ENCODE measurements at regions not wholly inside any gene's neighbourhood (a gene's known extent, or its start where the extent isn't known, plus 50 kb on each side); places are given as distances from the start of the nearest gene placed in this dataset.
"Not testable (repeated sequence)": the region's sequence is repeated elsewhere in the genome, so short reads cannot be mapped to it uniquely, and the experiment has no call there.

- Histone ChIP-seq H3K9me3 (ENCODE audit: insufficient read depth, low read depth, low read length) (no peaks in the 10 kb centered on the region), H3K27ac (ENCODE audit: low read length) (no peak overlapping the region), H3K4me1 (ENCODE audit: insufficient read depth, low read length) (no peaks in the 10 kb centered on the region), H3K4me3 (ENCODE audit: low read length) (no peak overlapping the region), H3K27me3 (ENCODE audit: insufficient read depth, low read length) (no peaks in the 10 kb centered on the region), H3K9ac (ENCODE audit: low read depth, low read length) (no peak overlapping the region), H3K36me3 (ENCODE audit: insufficient read depth, low read depth, low read length) (no peaks in the 10 kb centered on the region)
Observed at GRCh38 chr1:185439727-185440415, 122.8 kb upstream of the IVNS1ABP start.

GRCh38 chr1:185438936-185439335 lies 121.9 kb upstream of the IVNS1ABP start:
- H3K36me3 ChIP-seq (ENCODE audit: insufficient read depth, low read depth, low read length): no peaks in the 10 kb centered on the region
- no peaks in the 10 kb centered on the region for H3K27me3 ChIP-seq (ENCODE audit: insufficient read depth, low read length)
- no peak overlapping the region for H3K9ac ChIP-seq (ENCODE audit: low read depth, low read length)
- H3K9me3 ChIP-seq (ENCODE audit: insufficient read depth, low read depth, low read length): no peaks in the 10 kb centered on the region
- no peak overlapping the region for H3K27ac ChIP-seq (ENCODE audit: low read length)
- H3K4me3 ChIP-seq (ENCODE audit: low read length): no peak overlapping the region
- H3K4me1 ChIP-seq (ENCODE audit: insufficient read depth, low read length): no peaks in the 10 kb centered on the region

GRCh38 chr1:185435696-185436379 lies 118.8 kb upstream of the IVNS1ABP start:
- no peaks in the 10 kb centered on the region for H3K4me1 ChIP-seq (ENCODE audit: insufficient read depth, low read length)
- no peak overlapping the region for H3K27ac ChIP-seq (ENCODE audit: low read length)
- H3K9me3 ChIP-seq (ENCODE audit: insufficient read depth, low read depth, low read length): no peaks in the 10 kb centered on the region
- no peak overlapping the region for H3K9ac ChIP-seq (ENCODE audit: low read depth, low read length)
- no peaks in the 10 kb centered on the region for H3K27me3 ChIP-seq (ENCODE audit: insufficient read depth, low read length)
- H3K4me3 ChIP-seq (ENCODE audit: low read length): no peak overlapping the region
- H3K36me3 ChIP-seq (ENCODE audit: insufficient read depth, low read depth, low read length): no peaks in the 10 kb centered on the region

- H3K36me3 ChIP-seq (ENCODE audit: insufficient read depth, low read depth, low read length): no peaks in the 10 kb centered on the region
- H3K4me3 ChIP-seq (ENCODE audit: low read length): no peak overlapping the region
- no peaks in the 10 kb centered on the region for H3K9me3 ChIP-seq (ENCODE audit: insufficient read depth, low read depth, low read length)
Observed at GRCh38 chr1:185434721-185435120, 117.7 kb upstream of the IVNS1ABP start.

GRCh38 chr1:185433667-185434066 lies 116.6 kb upstream of the IVNS1ABP start:
- no peak overlapping the region for H3K27ac ChIP-seq (ENCODE audit: low read length)
- no peak overlapping the region for H3K9ac ChIP-seq (ENCODE audit: low read depth, low read length)
- H3K4me3 ChIP-seq (ENCODE audit: low read length): no peak overlapping the region
- no peaks in the 10 kb centered on the region for H3K4me1 ChIP-seq (ENCODE audit: insufficient read depth, low read length)
- no peaks in the 10 kb centered on the region for H3K27me3 ChIP-seq (ENCODE audit: insufficient read depth, low read length)
- no peaks in the 10 kb centered on the region for H3K9me3 ChIP-seq (ENCODE audit: insufficient read depth, low read depth, low read length)
- H3K36me3 ChIP-seq (ENCODE audit: insufficient read depth, low read depth, low read length): no peaks in the 10 kb centered on the region

More at GRCh38 chr1:185434721-185435120, 117.7 kb upstream of the IVNS1ABP start:
- no peaks in the 10 kb centered on the region for H3K27me3 ChIP-seq (ENCODE audit: insufficient read depth, low read length)
- no peaks in the 10 kb centered on the region for H3K4me1 ChIP-seq (ENCODE audit: insufficient read depth, low read length)
- no peak overlapping the region for H3K27ac ChIP-seq (ENCODE audit: low read length)
- H3K9ac ChIP-seq (ENCODE audit: low read depth, low read length): no peak overlapping the region

GRCh38 chr1:185432948-185433347 lies 115.9 kb upstream of the IVNS1ABP start:
- Histone ChIP-seq H3K9me3 (ENCODE audit: insufficient read depth, low read depth, low read length) (no peaks in the 10 kb centered on the region), H3K9ac (ENCODE audit: low read depth, low read length) (no peak overlapping the region)

GRCh38 chr1:185431612-185432011 lies 114.6 kb upstream of the IVNS1ABP start:
- Histone ChIP-seq H3K9ac (ENCODE audit: low read depth, low read length) (no peak overlapping the region), H3K9me3 (ENCODE audit: insufficient read depth, low read depth, low read length) (no peaks in the 10 kb centered on the region), H3K4me3 (ENCODE audit: low read length) (no peak overlapping the region), H3K27ac (ENCODE audit: low read length) (no peak overlapping the region), H3K27me3 (ENCODE audit: insufficient read depth, low read length) (no peaks in the 10 kb centered on the region), H3K4me1 (ENCODE audit: insufficient read depth, low read length) (no peaks in the 10 kb centered on the region), H3K36me3 (ENCODE audit: insufficient read depth, low read depth, low read length) (no peaks in the 10 kb centered on the region)

More at GRCh38 chr1:185432948-185433347, 115.9 kb upstream of the IVNS1ABP start:
- no peak overlapping the region for H3K27ac ChIP-seq (ENCODE audit: low read length)
- H3K27me3 ChIP-seq (ENCODE audit: insufficient read depth, low read length): no peaks in the 10 kb centered on the region
- no peak overlapping the region for H3K4me3 ChIP-seq (ENCODE audit: low read length)
- H3K36me3 ChIP-seq (ENCODE audit: insufficient read depth, low read depth, low read length): no peaks in the 10 kb centered on the region
- H3K4me1 ChIP-seq (ENCODE audit: insufficient read depth, low read length): no peaks in the 10 kb centered on the region

GRCh38 chr1:185429668-185430067 lies 112.6 kb upstream of the IVNS1ABP start:
- H3K27me3 ChIP-seq (ENCODE audit: insufficient read depth, low read length); H3K4me3 ChIP-seq (ENCODE audit: low read length); H3K9me3 ChIP-seq (ENCODE audit: insufficient read depth, low read depth, low read length); H3K9ac ChIP-seq (ENCODE audit: low read depth, low read length); H3K4me1 ChIP-seq (ENCODE audit: insufficient read depth, low read length); H3K27ac ChIP-seq (ENCODE audit: low read length); H3K36me3 ChIP-seq (ENCODE audit: insufficient read depth, low read depth, low read length): not testable (repeated sequence)

- Histone ChIP-seq H3K27me3 (ENCODE audit: insufficient read depth, low read length) (no peaks in the 10 kb centered on the region), H3K9ac (ENCODE audit: low read depth, low read length) (no peak overlapping the region), H3K27ac (ENCODE audit: low read length) (no peak overlapping the region)
Observed at GRCh38 chr1:185427776-185428175, 110.7 kb upstream of the IVNS1ABP start.

GRCh38 chr1:185427264-185427663 lies 110.2 kb upstream of the IVNS1ABP start:
- no peak overlapping the region for H3K27ac ChIP-seq (ENCODE audit: low read length)
- H3K9ac ChIP-seq (ENCODE audit: low read depth, low read length): no peak overlapping the region
- no peaks in the 10 kb centered on the region for H3K36me3 ChIP-seq (ENCODE audit: insufficient read depth, low read depth, low read length)
- H3K4me3 ChIP-seq (ENCODE audit: low read length): no peak overlapping the region
- H3K4me1 ChIP-seq (ENCODE audit: insufficient read depth, low read length): no peaks in the 10 kb centered on the region
- H3K27me3 ChIP-seq (ENCODE audit: insufficient read depth, low read length): no peaks in the 10 kb centered on the region
- no peaks in the 10 kb centered on the region for H3K9me3 ChIP-seq (ENCODE audit: insufficient read depth, low read depth, low read length)

More at GRCh38 chr1:185427776-185428175, 110.7 kb upstream of the IVNS1ABP start:
- no peak overlapping the region for H3K4me3 ChIP-seq (ENCODE audit: low read length)
- no peaks in the 10 kb centered on the region for H3K9me3 ChIP-seq (ENCODE audit: insufficient read depth, low read depth, low read length)
- H3K36me3 ChIP-seq (ENCODE audit: insufficient read depth, low read depth, low read length): no peaks in the 10 kb centered on the region
- no peaks in the 10 kb centered on the region for H3K4me1 ChIP-seq (ENCODE audit: insufficient read depth, low read length)

- H3K4me1 ChIP-seq (ENCODE audit: insufficient read depth, low read length): no peaks in the 10 kb centered on the region
- H3K9me3 ChIP-seq (ENCODE audit: insufficient read depth, low read depth, low read length): no peaks in the 10 kb centered on the region
- no peaks in the 10 kb centered on the region for H3K36me3 ChIP-seq (ENCODE audit: insufficient read depth, low read depth, low read length)
- H3K27ac ChIP-seq (ENCODE audit: low read length): no peak overlapping the region
- no peaks in the 10 kb centered on the region for H3K27me3 ChIP-seq (ENCODE audit: insufficient read depth, low read length)
- no peak overlapping the region for H3K9ac ChIP-seq (ENCODE audit: low read depth, low read length)
- no peak overlapping the region for H3K4me3 ChIP-seq (ENCODE audit: low read length)
Observed at GRCh38 chr1:185426848-185427247, 109.8 kb upstream of the IVNS1ABP start.

GRCh38 chr1:185425163-185425562 lies 108.1 kb upstream of the IVNS1ABP start:
- Histone ChIP-seq H3K4me1 (ENCODE audit: insufficient read depth, low read length) (no peaks in the 10 kb centered on the region), H3K9me3 (ENCODE audit: insufficient read depth, low read depth, low read length) (no peaks in the 10 kb centered on the region), H3K36me3 (ENCODE audit: insufficient read depth, low read depth, low read length) (no peaks in the 10 kb centered on the region), H3K9ac (ENCODE audit: low read depth, low read length) (no peak overlapping the region), H3K4me3 (ENCODE audit: low read length) (no peak overlapping the region), H3K27me3 (ENCODE audit: insufficient read depth, low read length) (no peaks in the 10 kb centered on the region), H3K27ac (ENCODE audit: low read length) (no peak overlapping the region)
